GM12872 (cell line): ENCODE measurements at regions not wholly inside any gene's neighbourhood (a gene's known extent, or its start where the extent isn't known, plus 50 kb on each side); places are given as distances from the start of the nearest gene placed in this dataset.
A peak's percentile ranks its signal among the peaks of the same experiment; 100 is the strongest.

Experiments used
- TF ChIP-seq, protein P1 (sequence below): IDR thresholded peaks from 3 replicates; pipeline ENCODE4 v1.5.1; 2011; ENCODE audit warnings: low read depth, mild to moderate bottlenecking, low read length, moderate library complexity; ENCODE audit not compliant: insufficient read depth

DNA sequence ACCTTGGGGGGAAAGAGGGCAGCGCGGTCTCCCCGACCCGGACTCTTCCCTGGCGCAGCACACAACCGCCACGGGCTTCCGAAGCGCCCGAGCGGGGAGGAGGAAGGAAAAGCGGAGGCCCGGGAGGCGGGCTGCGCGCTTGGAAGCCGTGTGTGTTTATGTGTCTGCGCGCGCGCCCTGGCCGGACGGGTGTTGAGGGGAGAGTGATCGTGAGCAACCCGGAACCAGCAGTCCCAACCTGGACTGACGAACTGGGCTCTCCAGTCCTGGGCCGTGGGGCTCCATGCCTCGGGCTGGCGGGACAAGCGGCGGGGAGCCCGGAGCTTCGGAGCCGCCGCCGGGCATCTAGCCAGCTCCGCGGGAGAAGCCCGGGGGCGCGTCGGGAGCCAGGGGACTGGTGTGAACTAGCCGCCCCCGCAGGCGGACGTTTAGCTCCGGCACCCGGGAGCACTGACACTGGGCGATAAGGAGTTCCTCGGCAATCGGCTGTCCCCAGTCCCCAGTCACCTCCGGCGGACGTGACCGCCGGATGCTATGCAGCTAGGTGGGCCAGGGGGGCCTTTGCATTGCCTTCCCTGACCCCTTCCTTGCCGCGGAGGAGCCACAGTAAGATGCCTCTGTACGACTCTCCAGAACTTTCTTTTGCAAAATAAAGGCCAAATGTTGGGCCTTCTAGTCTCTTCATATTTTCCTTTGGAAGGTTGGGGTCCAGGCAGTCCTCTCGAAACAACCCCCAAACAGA lies 74.8 kb upstream of the BCOR start:
- TF ChIP-seq, protein P1, sequence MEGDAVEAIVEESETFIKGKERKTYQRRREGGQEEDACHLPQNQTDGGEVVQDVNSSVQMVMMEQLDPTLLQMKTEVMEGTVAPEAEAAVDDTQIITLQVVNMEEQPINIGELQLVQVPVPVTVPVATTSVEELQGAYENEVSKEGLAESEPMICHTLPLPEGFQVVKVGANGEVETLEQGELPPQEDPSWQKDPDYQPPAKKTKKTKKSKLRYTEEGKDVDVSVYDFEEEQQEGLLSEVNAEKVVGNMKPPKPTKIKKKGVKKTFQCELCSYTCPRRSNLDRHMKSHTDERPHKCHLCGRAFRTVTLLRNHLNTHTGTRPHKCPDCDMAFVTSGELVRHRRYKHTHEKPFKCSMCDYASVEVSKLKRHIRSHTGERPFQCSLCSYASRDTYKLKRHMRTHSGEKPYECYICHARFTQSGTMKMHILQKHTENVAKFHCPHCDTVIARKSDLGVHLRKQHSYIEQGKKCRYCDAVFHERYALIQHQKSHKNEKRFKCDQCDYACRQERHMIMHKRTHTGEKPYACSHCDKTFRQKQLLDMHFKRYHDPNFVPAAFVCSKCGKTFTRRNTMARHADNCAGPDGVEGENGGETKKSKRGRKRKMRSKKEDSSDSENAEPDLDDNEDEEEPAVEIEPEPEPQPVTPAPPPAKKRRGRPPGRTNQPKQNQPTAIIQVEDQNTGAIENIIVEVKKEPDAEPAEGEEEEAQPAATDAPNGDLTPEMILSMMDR: no peak

DNA sequence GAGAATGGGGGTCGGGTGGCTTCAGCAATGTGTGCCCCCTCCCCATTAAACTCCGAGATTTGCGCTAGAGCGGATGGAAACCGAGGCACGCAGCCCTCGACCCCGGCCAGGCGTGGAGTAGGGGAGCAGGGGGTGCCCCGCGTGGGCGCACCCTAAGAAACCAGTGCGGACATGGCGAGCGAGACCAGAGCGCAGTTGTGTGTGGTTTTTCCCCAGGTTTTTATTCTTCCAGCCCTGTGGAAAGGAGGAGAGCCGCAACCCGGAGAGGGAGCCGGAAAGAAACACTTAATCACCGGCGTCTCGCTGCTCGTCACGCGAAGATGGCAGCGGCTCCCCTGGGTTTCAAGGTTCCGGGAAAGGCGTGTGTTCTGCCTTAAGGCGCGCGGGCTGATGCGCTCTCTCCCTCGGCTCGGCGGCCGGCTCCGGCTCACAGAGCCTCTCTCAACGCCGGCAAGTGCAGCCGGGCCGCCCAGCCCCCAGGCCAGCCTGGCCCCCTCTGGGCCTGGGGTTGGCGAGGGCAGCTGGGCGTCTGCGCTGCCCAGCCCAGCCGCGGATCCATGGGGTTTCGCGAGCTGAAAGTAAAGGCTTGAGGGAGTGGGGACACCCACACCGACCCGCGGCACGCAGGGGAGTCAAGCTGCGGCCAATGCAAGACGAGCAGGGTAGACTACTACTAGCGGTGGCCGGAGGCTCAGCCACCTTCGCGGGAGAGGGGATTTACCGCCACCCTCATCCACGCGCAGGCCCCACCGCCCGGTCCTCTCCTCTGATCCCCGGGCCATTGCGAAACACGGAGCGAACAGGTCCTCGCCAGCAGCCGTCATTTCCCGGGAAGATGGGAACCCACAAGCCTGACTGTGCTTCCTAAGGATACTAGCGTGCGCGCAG lies 74.0 kb upstream of the BCOR start:
- TF ChIP-seq, protein P1: no peak

DNA sequence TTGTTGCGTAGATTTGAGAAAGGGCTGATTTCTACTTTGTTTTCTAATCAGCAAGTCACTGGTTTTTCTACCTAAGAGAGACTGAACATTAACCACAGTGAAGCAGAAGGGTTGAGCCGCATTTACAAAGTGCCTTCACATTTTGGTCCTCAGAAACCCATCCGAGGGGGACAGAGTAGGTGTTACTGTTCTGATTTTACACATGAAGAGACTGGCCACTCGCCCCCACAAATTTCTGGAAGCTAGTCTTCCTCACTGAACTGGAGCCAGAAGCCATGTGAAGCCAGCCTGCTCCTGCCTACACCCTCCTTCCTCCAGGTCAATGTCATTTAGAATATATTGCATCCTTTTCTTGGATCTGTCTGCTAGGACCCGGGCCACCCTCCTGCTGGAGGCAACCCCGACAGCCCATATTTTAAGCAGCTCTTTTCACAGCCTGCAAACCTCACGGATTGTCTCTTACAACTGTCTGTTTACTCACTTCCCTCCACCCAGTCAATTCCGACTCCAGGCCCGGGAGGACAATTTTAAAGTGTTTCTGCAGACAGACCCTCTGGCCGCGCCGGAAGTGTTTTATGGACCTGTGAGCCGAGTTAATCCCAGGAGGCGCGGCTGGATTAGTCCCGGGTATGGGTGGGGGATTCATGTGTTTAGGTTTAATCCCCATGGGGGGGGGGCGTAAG lies 73.2 kb upstream of the BCOR start:
- TF ChIP-seq, protein P1: no peak

DNA sequence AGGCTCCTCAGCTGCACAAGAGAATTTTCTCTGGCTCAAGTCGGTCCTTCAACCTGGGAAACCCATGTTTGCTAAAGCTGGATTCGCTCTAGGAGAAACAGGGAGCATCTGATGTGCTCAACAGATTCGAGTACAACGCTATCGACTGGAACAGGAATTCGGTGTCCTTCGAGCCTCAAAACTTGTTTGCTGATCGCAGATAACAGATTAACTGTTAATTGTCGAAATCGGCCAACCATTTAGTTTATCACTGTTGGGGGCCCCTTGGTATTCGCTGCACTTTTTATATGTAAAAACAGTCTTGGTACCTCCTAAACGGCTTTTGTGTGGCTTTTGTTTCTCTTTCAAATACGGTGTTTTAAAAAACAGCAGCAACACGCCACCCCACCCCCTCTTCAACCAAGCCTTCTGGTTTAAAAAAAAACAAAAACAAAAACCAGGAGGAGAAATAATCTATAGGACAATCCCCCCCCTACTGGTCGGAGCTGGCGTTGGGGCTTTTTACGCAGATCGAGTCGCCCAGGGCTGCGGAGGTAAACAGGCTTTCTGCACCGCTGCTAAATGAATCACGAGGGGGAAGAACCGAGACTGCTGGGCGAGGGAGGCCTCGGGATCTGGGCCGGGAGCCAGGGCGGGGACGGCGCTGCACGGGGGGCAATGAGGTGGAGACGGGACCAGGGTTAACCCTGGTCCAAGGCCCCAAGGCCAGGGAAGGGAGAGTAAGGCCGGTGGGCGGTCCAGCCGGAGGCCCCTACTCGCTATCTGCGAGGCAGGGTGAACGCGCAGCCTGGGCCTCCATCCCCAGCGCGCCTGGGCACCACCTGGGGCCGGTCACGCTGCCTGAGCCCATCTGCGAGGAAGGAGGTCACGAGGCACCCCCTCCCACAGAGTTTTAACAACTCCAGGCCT lies 71.7 kb upstream of the BCOR start:
- TF ChIP-seq, protein P1: peak; percentile 59

DNA sequence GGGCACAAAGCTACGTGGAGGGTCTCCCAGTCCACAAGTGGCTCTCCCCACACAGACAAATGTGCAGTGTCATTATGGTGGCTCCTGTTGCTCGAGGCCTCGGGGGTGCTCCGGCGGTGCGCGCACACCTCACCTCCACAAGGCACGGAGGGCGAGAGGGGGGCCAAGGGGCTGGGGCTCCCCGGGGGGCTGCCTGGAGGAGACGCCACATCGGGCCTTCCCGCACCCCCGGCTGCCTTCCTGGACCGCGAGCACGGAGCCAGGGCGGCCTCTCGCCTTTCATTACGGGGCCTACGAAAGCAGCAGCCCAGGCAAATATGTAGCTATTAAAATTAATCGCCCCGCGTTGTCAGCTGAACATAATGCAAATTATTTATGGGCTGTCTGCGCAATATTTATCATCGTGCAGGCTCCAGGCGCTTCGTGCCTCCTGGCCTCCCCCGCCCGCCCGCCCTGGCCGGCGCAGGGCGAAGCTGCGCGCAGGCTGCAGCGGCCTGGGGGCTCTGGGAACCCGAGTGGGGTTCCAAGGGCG lies 70.8 kb upstream of the BCOR start:
- TF ChIP-seq, protein P1: no peak

DNA sequence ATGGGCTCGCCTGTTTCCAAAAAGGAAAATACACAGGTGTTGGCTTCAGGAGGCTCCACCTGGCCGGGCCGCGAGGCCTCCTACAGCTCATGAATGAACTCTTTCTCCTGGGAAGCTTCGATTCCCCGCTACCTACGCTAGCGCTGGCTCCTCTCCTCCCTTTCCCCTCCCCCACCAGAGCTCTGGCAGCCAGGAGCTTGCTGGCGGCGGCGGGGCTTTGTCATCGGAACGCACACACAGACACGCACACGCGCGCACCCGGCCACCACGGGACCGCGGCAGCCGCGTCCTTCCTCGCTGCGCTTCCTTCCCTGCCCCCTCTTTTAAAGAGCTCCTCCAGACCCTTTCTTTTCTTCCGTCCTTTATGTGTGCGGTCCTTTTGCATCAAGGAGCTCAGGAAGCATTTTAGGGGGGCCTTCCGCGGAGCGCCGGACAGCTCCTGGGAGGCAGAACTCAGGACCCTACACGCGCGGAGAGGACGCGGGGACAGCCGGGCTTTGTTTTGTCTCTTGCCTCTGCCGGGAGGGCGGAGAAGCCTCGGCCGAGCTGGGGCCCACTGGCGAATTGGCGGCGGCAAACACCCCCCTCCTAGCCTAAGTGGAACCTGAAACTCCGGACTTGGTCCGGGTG lies 70.2 kb upstream of the BCOR start:
- TF ChIP-seq, protein P1: no peak
